AG10803 (cell line): ENCODE measurements at regions not wholly inside any gene's neighbourhood (a gene's known extent, or its start where the extent isn't known, plus 50 kb on each side); places are given as distances from the start of the nearest gene placed in this dataset.

ENCODE experiments used
- DNase-seq: peaks from one replicate; pipeline ENCODE4 v3.0.0; 2010; ENCODE audit warnings: low read depth
- H3K4me3 ChIP-seq: 2 replicates; pipeline ENCODE4 v1.5.1; 2011; ENCODE audit warnings: mild to moderate bottlenecking, low read length, control low read depth
- TF ChIP-seq, protein P1 (sequence below): conservative IDR thresholded peaks from 2 replicates; pipeline ENCODE4 v1.5.1; 2011; ENCODE audit warnings: mild to moderate bottlenecking, low read length, control low read depth, inconsistent platforms

DNA sequence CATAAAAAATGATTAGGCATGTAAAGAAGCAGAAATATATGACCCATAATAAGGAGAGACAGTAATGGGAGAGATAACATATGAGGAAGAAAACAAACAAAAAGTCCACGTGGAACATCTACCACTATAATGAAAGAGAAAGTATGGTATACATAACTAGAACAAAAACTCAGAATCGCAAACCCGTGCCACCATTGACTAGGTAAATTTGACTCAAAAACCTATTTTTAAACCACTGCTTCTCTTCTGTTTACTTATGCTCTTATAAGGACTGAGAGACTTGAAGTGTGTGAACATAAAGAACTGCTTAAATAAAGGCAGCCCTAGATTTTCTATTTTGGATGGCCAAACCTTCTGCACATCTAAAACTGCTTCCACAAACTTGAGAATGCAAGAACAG lies 330.7 kb downstream of the CAAP1 start:
- DNase-seq, result no peak
- no peak overlapping the region for H3K4me3 ChIP-seq
- TF ChIP-seq, protein P1, sequence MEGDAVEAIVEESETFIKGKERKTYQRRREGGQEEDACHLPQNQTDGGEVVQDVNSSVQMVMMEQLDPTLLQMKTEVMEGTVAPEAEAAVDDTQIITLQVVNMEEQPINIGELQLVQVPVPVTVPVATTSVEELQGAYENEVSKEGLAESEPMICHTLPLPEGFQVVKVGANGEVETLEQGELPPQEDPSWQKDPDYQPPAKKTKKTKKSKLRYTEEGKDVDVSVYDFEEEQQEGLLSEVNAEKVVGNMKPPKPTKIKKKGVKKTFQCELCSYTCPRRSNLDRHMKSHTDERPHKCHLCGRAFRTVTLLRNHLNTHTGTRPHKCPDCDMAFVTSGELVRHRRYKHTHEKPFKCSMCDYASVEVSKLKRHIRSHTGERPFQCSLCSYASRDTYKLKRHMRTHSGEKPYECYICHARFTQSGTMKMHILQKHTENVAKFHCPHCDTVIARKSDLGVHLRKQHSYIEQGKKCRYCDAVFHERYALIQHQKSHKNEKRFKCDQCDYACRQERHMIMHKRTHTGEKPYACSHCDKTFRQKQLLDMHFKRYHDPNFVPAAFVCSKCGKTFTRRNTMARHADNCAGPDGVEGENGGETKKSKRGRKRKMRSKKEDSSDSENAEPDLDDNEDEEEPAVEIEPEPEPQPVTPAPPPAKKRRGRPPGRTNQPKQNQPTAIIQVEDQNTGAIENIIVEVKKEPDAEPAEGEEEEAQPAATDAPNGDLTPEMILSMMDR, result no peak

DNA sequence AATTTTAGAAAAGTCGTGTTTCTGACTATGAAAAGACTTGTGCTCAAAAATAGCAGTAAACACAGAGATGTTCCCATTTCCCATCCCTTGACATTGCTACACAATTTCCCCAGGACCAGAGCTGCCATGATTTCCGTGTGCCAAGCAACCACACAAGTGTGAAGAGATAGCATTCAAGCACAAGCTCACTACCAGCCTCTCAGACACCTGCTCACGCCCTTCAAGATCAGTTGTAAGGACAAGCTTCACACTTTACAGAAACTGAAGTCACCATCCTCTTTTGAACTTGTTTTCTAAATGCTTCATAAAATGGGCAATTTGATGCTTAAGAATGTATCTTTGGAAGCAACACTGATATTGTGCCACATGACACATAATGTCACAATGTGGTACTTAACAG lies 333.1 kb downstream of the CAAP1 start:
- no peak overlapping the region for H3K4me3 ChIP-seq
- TF ChIP-seq, protein P1, result no peak
- no peak for DNase-seq

DNA sequence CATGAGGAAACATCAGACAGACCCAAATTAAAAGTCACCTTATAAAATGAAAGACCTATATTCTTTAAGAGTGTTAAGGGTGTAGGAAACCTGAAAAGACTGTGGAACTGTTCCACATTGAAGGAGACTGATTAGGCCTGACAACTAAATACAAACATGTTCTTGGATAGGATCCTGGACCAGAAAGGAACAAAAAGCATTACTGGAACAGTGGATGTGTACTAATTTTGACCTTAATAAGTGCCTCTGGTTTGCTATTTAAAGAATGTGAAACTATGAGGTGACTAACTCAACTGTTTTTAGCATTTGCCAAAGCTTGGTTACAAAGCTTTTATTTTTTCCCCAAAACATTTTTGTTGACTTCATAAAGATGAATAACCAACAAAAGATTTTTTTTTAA lies 340.6 kb downstream of the CAAP1 start:
- no peak overlapping the region for H3K4me3 ChIP-seq
- TF ChIP-seq, protein P1, result no peak
- peak; percentile 0 for DNase-seq

GRCh38 chr9:26551451-26551850 lies 341.2 kb downstream of the CAAP1 start:
- no peak for DNase-seq
- H3K4me3 ChIP-seq, result no peak overlapping the region
- TF ChIP-seq, protein P1, result no peak

DNA sequence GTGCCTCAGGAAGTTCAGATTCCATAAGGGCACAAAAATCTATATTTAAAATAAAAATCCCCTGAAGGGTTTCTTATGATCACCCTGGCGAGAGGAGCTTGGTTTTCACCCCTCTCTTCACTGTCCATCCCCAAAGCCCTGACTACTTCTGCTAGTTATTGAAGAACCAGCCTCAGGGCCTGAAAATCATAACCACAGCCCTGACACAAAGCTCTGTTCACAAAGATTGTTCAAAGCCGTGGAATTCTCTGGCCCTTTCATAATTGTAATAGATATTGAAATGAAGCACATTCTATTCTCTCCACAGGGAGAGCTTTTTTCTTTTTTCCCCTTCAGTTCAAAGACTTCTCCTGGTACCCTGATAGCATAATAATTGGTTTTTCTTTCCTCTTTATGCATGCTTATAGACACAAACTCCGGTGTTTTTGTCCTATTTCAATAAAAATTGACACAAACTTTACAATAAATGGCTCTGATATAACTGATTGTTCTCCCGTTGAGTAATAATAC lies 343.8 kb downstream of the CAAP1 start:
- H3K4me3 ChIP-seq, result no peak overlapping the region
- no peak for DNase-seq
- TF ChIP-seq, protein P1, result no peak

GRCh38 chr9:26539867-26540493 lies 352.6 kb downstream of the CAAP1 start:
- no peak for DNase-seq
- no peak overlapping the region for H3K4me3 ChIP-seq
- TF ChIP-seq, protein P1, result no peak

- DNase-seq, result no peak
- TF ChIP-seq, protein P1, result no peak
- no peak overlapping the region for H3K4me3 ChIP-seq
Measured at GRCh38 chr9:26537211-26537610, 355.4 kb downstream of the CAAP1 start.
